ENCODE measurements at regions not wholly inside any gene's neighbourhood (a gene's known extent, or its start where the extent isn't known, plus 50 kb on each side); places are given as distances from the start of the nearest gene placed in this dataset.

DNA sequence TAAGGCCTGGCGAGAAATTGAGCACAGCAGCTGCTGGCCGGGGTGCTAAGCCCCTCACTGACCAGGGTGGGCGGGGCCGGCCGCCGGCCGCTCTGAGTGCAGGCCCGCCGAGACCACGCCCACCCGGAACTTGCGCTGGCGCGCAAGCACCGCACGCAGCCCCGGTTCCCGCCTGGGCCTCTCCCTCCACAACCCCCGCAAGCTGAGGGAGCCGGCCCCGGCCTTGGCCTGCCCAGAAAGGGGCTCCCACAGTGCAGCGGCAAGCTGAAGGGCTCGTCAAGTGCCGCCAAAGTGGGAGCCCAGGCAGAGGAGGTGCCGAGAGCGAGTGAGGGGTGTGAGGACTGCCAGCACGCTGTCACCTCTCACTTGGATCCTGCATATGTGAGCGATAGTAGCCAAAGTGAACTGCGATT, 251.2 kb downstream of the GJA1 start:
- no peak for TF ChIP-seq EP300 (IDR thresholded peaks at IDR 0.05)
- TF ChIP-seq, protein P1, sequence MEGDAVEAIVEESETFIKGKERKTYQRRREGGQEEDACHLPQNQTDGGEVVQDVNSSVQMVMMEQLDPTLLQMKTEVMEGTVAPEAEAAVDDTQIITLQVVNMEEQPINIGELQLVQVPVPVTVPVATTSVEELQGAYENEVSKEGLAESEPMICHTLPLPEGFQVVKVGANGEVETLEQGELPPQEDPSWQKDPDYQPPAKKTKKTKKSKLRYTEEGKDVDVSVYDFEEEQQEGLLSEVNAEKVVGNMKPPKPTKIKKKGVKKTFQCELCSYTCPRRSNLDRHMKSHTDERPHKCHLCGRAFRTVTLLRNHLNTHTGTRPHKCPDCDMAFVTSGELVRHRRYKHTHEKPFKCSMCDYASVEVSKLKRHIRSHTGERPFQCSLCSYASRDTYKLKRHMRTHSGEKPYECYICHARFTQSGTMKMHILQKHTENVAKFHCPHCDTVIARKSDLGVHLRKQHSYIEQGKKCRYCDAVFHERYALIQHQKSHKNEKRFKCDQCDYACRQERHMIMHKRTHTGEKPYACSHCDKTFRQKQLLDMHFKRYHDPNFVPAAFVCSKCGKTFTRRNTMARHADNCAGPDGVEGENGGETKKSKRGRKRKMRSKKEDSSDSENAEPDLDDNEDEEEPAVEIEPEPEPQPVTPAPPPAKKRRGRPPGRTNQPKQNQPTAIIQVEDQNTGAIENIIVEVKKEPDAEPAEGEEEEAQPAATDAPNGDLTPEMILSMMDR (IDR thresholded peaks at IDR 0.05), result no peak
- TF ChIP-seq POLR2AphosphoS5 (IDR thresholded peaks at IDR 0.05), result no peak
- TF ChIP-seq POLR2A (IDR thresholded peaks at IDR 0.05), result no peak
- DNase-seq, result peak in 1 of 2 donors; percentile 4
- H3K4me3 ChIP-seq, result no peak overlapping the region
- H3K9me3 ChIP-seq, result no peaks in the 10 kb centered on the region
- H3K27me3 ChIP-seq, result no peaks in the 10 kb centered on the region
- no peaks in the 10 kb centered on the region for H3K4me1 ChIP-seq
- H3K36me3 ChIP-seq, result no peaks in the 10 kb centered on the region
- whole genome bisulfite sequencing, 5 donors, result 76 to 91% (median 85%) methylated on average over 5 to 29 of the region's 29 CpGs
- intact Hi-C loops (cut with DNase I; ENCODE audit: low total_unique reads), result no loop called here
- no peak overlapping the region for H3K27ac ChIP-seq

DNA sequence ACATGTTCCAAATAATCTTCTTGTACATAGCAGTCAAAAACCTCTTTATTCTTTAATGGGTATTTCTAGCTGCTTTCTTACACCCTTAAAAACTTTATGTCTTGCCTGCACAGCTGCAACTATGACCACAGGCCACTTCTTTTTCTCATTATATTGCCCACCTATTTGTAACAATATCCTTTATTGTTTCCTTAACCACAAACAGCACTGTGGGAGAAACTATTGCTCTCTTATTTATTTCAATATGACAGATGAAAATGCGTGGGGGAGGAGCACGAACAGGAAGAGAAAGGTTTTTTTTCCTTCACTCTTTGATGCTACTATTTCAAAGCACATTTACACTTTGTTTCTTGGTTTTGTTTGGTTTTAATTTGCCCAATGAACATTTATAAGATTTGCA, 253.5 kb downstream of the GJA1 start:
- no peak for DNase-seq
- WGBS, 5 donors, result 55 to 74% (median 64%) methylated on average over 2 of the region's 2 CpGs
- Histone ChIP-seq H3K9me3 (no peaks in the 10 kb centered on the region), H3K36me3 (no peaks in the 10 kb centered on the region), H3K4me3 (no peak overlapping the region), H3K27ac (no peak overlapping the region), H3K27me3 (no peaks in the 10 kb centered on the region), H3K4me1 (no peaks in the 10 kb centered on the region)
- TF ChIP-seq POLR2AphosphoS5 (IDR thresholded peaks at IDR 0.05) (no peak), EP300 (IDR thresholded peaks at IDR 0.05) (no peak), POLR2A (IDR thresholded peaks at IDR 0.05) (no peak)
- TF ChIP-seq, protein P1 (IDR thresholded peaks at IDR 0.05), result no peak
- intact Hi-C loops (cut with DNase I; ENCODE audit: low total_unique reads), result no loop called here

DNA sequence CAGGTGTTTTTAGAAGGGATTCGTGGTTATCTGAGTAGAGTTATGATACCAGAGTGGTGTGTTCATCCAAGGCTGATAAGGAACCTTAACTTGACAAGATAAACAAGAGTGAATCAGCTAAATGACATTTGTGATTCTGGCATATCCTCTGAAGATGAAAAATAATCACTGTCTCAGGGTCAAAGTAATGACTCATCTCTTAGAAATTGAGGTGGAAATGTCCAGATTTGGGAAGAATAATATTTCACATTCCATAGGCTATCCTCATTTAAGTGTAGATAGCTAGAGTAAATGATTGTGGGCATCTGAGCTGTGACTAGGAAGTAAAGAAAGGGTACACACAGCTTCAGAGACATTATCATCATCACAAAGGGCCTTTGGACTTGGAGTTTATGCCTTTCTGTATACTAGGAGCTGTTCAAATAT, 255.7 kb downstream of the GJA1 start:
- intact Hi-C loops (cut with DNase I; ENCODE audit: low total_unique reads), result no loop called here
- H3K9me3 ChIP-seq, result no peaks in the 10 kb centered on the region
- TF ChIP-seq POLR2AphosphoS5 (IDR thresholded peaks at IDR 0.05), result no peak
- TF ChIP-seq, protein P1 (IDR thresholded peaks at IDR 0.05), result no peak
- TF ChIP-seq EP300 (IDR thresholded peaks at IDR 0.05), result no peak
- TF ChIP-seq POLR2A (IDR thresholded peaks at IDR 0.05), result no peak
- DNase-seq, result no peak
- WGBS, 5 donors, result 26 to 40% (median 33%) methylated on average over 1 of the region's 1 CpG
- H3K4me1 ChIP-seq, result no peaks in the 10 kb centered on the region
- no peaks in the 10 kb centered on the region for H3K36me3 ChIP-seq
- no peak overlapping the region for H3K4me3 ChIP-seq
- H3K27me3 ChIP-seq, result no peaks in the 10 kb centered on the region
- no peak overlapping the region for H3K27ac ChIP-seq

DNA sequence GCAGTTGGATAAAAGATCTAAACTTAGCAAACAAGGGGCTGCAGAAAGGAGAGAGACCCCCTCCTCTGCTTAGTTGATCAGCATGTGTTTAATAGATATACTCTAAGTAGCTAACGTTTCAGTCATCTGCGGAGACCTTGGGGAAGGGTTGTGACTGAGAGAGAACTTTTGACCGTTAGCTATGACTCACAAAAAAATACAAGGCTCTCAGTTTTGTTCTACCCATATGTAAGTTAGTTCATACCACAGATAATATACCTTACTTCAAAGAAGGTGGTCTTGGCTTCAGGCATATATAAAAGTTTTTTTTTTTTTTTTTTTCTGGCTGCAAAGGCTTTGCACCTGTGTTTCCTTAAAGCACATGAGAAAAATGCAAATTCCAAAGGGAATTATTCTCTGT, 258.9 kb downstream of the GJA1 start:
- 60 to 81% (median 68%) methylated on average over 3 of the region's 3 CpGs for WGBS, 5 donors
- no peak for TF ChIP-seq POLR2A (IDR thresholded peaks at IDR 0.05)
- no peak for TF ChIP-seq POLR2AphosphoS5 (IDR thresholded peaks at IDR 0.05)
- intact Hi-C loops (cut with DNase I; ENCODE audit: low total_unique reads), result no loop called here

DNA sequence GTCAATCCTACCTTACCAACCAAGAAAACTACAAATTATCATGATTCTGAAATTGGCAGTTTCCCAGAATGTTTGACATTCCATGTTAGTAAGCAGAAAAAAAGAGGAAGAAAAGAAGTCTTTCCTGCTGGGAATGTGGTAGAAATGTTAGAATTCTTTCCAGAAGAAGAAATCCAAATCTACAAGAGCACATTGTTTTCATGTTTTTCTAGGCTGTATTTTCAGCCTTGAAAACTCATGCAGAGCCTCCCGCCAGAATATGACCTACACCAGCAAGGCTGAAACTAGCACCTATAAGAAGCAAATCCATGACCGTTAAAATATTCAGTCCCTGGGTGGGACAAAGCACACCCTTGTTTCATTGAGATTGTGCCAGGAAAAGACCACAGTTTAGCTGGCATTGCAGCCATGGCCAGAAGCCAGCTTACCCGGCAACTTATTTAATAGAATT, 259.4 kb downstream of the GJA1 start:
- no peak overlapping the region for H3K4me3 ChIP-seq
- H3K27ac ChIP-seq, result no peak overlapping the region
- 66 to 78% (median 76%) methylated on average over 3 of the region's 3 CpGs for WGBS, 5 donors
- no peaks in the 10 kb centered on the region for H3K27me3 ChIP-seq
- TF ChIP-seq, protein P1 (IDR thresholded peaks at IDR 0.05), result no peak
- TF ChIP-seq EP300 (IDR thresholded peaks at IDR 0.05) (no peak), POLR2AphosphoS5 (IDR thresholded peaks at IDR 0.05) (no peak), POLR2A (IDR thresholded peaks at IDR 0.05) (no peak)
- intact Hi-C loops (cut with DNase I; ENCODE audit: low total_unique reads), result no loop called here
- no peaks in the 10 kb centered on the region for H3K4me1 ChIP-seq
- H3K36me3 ChIP-seq, result no peaks in the 10 kb centered on the region
- DNase-seq, result peak in 1 of 2 donors; percentile 9
- no peaks in the 10 kb centered on the region for H3K9me3 ChIP-seq

More for the DNA sequence above, 258.9 kb downstream of the GJA1 start:
- H3K36me3 ChIP-seq, result no peaks in the 10 kb centered on the region
- no peak overlapping the region for H3K27ac ChIP-seq
- no peaks in the 10 kb centered on the region for H3K4me1 ChIP-seq
- DNase-seq, result no peak
- no peaks in the 10 kb centered on the region for H3K27me3 ChIP-seq
- H3K4me3 ChIP-seq, result no peak overlapping the region
- H3K9me3 ChIP-seq, result no peaks in the 10 kb centered on the region

Data from stomach (tissue), 8 donors.